NCI-H2029 treated with DMSO at 0.1 percent for 48 hours (cell line): ENCODE measurements at regions not wholly inside any gene's neighbourhood (a gene's known extent, or its start where the extent isn't known, plus 50 kb on each side); places are given as distances from the start of the nearest gene placed in this dataset.
"Not testable (repeated sequence)": the region's sequence is repeated elsewhere in the genome, so short reads cannot be mapped to it uniquely, and the experiment has no call there.

Experiments used
- DNase-seq: peaks from one replicate; lab custom pipeline; 2025; lab: John Stamatoyannopoulos, UW

GRCh38 chr11:134591338-134591737 lies 179.3 kb upstream of the B3GAT1 start:
- DNase-seq, result no peak

GRCh38 chr11:134589129-134589528 lies 177.1 kb upstream of the B3GAT1 start:
- no peak for DNase-seq

DNA sequence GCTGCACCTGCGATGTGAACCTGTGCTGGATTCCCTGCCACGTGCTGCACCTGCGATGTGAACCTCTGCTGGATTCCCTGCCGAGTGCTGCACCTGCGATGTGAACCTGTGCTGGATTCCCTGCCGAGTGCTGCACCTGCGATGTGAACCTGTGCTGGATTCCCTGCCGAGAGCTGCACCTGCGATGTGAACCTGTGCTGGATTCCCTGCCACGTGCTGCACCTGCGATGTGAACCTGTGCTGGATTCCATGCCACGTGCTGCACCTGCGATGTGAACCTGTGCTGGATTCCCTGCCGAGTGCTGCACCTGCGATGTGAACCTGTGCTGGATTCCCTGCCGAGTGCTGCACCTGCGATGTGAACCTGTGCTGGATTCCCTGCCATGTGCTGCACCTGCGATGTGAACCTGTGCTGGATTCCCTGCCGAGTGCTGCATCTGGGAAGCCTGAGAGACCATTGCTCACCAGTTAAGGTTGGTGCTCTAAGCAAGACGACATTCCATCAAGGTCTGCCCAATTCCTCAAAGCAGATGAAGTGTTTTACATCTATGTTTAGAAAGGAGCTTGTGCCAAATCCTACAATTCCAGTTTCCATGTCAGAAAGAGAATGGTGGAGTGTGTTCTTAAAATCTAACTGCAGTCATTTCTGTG lies 176.5 kb upstream of the B3GAT1 start:
- not testable (repeated sequence) for DNase-seq

DNA sequence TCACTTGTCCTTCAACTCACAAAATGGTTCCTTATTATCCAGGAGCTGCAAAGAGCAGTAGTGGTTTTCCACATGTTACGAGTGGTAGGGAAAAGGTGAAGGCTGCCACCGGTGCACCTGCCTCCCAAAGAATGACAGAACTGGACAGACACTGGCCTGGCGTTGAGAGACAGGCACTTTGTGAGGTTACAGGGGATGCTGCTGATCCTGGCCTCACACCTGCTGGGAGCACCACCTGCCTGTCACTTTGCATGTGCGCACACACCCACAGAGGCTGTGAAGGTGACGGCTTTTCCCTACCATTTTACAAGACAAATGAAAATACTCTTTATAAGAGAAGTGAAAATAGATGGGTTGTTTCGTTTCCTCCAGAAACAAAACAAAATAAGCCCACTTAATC lies 175.3 kb upstream of the B3GAT1 start:
- DNase-seq, result no peak

DNA sequence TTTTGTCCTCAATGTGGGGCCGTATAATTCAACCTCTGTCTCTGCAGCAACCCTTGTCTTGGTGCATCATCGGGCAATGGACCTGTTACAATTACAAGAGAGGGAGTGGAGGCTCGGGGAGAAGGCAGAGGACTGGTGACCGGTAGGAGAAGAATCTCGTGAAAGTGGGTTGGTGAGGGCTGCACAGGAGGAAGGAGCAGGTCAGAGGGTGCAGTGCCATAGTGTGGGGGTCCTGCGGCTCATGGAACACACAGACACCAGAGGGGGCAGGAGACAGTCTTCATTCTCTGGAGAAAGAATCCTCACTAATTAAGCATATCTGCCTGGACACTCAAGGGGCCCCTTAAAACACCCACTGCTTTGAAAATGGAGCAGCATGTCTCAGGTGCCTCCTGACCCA lies 174.7 kb upstream of the B3GAT1 start:
- no peak for DNase-seq

- DNase-seq, result no peak
These were observed 173.9 kb upstream of the B3GAT1 start for GRCh38 chr11:134585666-134586610.

GRCh38 chr11:134584706-134585445 lies 172.8 kb upstream of the B3GAT1 start:
- no peak for DNase-seq

DNA sequence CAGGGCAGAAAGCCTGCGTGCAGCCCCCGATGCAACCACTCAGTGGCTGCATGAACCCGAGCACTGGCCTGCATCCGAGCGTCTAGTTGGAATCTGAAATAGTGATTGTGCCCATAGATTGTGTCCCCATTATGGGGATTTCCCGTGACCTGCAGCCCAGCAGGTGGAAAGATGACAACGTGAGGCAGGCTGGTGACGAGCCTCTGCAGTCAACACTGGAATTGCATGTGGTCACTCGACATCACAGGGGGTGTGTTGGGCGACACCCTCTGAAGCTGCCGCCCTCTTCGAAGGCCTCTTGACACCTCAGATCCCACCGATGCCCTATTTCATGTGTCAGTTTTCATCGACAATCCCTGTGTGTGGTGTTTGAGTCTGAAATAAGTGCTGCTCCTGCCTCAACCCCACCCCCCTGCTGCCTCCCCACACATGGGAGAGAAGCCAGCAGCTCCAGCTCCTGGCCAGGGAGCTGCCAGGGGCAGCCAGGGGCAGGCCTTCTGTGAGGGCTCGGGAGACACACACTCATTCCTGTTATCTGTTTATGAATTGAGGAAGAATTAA lies 172.0 kb upstream of the B3GAT1 start:
- no peak for DNase-seq

DNA sequence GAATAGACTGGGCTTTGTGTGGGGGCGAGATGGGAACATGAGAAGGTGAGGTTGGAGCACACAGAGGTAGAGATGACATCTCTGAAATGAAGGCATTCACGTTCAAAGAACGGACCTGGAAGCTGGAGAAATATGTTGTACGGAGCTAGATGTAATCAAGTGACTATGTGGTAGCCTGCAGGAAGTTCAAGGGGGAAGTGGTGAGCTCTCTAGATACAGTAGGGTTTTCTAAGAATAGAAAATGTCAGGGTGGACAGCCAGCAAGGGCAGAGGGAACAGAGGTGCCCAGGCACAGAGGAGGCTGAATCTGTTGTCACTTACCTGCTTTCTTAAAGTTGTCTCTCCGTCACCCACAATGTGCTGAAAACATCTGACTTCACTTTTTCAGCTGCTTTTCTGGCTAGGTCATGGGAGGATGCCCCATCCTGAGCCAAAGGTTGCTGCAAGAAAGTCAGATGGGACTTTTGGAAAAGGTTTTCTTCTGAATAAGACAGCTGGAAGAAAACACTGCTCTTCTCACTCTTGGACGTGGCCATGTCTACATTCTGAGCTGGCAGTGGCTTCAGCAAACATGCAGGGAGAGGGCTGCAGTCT lies 171.5 kb upstream of the B3GAT1 start:
- DNase-seq, result no peak

GRCh38 chr11:134582770-134583095 lies 170.7 kb upstream of the B3GAT1 start:
- no peak for DNase-seq

DNA sequence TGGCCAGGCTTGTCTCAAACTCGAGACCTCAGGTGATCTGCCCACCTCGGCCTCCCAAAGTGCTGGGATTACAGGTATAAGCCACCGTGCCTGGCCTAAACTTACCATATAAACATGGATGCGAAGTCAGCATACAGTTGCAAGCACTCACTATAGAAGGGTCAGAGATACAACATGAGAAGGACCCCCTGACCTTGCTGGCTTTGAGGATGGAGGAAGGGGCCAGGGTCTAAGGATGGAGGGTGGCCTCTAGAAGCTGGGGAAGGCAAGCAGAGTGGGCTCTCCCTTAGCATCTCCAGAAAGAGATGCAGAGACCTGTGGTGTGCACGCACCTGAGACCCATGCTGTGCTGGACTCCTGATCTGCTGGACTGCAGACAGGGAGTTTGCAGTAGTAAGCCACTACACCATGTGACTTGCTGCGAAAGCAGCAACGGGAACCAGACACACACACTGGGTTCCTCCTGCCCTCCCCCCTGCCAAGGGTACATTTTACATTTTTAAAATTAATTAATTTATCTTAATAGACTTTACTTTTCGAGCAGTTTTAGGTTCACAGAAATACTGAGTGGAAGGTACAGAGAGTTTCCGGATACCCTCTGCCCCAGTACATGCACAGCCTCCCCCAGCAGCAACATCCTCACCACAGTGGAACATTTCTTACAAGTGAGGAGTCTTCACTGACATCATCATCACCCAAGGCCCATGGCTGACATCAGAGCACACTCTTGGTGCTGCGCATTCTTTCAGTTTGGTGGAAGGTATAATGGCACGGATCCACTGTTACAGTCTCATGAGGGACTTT lies 170.1 kb upstream of the B3GAT1 start:
- DNase-seq, result no peak

DNA sequence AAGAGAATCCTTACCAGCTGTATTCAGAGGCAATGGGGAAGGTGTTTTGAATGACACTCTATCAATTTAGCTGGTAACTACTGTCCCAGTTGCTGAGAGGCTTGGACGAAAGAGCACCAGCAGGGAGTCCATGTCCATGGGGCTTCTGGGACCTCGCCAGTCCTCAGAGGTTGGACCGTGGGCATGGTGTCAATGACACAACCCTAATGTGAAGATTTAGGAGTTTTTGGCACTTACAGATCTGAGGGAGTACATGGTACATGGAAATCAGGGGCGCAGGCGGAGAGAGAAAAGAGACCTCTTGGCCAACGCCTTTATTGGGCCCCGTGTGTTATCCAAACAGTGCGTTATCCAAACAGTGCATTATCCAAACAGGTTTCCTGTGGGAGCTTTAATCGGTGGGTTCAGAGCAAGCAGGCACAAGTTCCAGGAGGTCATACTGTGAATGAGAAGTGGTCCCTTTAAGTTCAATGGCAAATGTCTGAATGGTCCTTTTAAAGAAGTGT lies 169.1 kb upstream of the B3GAT1 start:
- no peak for DNase-seq

- no peak for DNase-seq
These were observed 168.6 kb upstream of the B3GAT1 start for GRCh38 chr11:134580610-134580975.

DNA sequence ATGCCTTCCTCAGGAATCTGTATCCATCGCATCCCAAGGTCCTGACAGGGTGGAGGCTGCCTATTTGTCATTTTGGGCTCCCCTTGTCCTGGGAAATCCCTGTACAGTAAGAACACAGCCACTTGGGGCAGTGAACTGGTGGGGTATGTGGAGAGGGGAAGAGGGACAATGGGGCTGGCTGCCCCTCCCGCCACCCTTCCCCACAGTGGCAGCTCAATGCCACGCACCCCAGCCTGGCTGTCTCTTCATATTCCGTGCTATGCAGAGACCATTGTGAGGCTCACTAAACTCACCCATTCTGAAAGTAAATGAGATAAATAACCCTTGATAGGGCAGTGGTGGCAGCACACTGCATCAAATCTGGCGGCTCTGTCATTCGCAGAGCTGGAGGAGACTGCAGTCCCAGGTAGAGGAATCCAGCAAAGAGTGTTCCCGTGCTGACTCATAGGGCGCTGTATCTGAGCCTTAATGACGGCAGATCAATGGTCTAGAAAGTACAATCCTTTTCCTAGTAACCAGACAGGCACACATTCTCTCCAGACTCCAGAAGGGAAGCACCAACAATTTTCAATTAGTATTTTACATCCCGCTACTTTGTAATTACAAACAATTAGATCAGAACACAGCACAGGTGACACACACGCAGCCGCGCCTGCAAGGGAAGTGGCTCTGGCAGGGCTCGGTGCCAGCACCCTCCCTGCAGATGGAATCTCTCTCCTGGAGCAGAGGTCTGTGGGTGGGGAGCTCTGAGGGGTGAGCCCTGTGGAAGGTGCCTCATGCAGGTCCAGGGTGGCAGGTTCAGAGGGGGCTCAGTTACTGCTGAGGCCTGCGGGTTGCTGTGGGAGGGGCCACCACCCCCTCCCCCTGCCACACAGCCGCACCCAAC lies 167.9 kb upstream of the B3GAT1 start:
- DNase-seq, result peak; percentile 11

DNA sequence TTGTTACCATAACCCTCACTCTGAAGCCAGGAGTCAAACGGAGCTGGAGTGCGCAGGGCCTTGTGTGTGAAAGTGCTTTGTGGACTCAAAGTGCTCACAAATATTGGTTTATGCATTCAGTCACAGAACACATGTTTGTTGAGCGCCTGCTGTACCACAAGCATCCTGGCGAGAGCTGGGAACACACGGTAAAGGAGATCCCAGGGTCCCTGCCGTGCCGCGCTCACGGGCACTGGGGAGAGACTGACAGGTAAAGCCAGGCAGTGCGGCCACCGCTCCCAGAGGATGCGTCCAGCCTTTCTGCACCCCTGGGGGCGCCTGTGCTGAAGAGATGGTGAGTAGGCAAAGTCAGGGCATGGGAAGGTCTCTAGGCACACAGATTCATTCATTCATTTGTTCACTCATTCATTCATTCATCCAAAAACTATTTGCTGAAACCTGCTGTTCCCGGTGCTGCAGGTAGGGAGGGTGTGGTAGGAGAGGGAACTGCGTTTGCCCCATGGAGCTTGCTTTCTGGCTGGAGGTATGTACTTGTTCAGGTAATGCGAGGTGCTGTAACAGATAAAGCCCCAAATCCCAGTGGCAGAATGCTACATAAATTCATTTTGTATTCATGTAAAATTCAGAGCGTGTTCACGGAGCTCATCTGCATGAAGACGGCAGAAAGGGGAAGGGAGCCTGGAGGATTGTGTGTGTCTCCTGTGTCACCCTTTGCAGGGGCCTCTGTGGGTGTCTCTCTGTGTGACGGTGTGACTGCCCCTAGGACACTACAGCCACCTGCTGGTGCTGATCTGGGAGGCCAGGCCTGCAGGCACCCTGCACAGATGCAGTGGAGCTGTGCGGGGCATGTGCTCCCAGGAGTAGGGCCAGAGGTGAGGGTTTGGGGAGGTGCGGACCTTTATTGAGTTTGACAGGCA lies 167.0 kb upstream of the B3GAT1 start:
- DNase-seq, result no peak

GRCh38 chr11:134577751-134578395 lies 165.8 kb upstream of the B3GAT1 start:
- DNase-seq, result no peak

- no peak for DNase-seq
These were observed 164.7 kb upstream of the B3GAT1 start for GRCh38 chr11:134576721-134577171.

GRCh38 chr11:134576286-134576685 lies 164.2 kb upstream of the B3GAT1 start:
- no peak for DNase-seq
